ENCODE measurements at regions not wholly inside any gene's neighbourhood (a gene's known extent, or its start where the extent isn't known, plus 50 kb on each side); places are given as distances from the start of the nearest gene placed in this dataset.

DNA sequence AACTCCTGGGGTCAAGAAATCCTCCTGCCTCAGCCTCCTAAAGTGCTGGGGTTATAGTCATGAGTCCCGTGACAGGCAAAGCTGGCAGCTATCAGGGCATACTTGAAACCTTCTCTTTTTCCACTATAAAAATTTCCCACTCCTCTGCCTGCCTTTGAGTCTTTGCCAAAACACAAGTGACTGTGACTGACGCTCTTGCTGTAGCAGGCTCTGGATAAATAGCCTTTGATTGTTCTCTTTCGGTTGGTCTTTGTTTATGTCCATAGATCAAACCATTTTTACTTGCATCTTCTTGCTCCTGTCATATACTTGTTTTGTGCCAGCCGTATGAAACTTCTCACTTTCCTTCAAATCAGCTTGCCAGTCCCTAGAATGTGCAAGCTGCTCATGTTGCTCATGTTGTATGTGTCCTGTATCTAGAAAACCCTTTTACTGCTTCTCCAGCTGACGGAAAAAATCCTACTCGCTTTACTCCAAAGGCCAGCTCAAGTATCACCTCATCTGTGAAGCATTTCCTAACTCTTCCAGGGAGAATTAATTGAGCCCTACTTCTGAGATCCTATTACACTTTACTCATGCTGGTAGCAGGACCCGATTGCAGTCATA is 73.1 kb downstream of the RESF1 start:
- H3K27me3 Mint-ChIP-seq (ENCODE audit: unreplicated experiment) = no peaks in the 10 kb centered on the region
- H3K4me1 Mint-ChIP-seq (ENCODE audit: low read depth, unreplicated experiment) = no peaks in the 10 kb centered on the region
- no peaks in the 10 kb centered on the region for H3K9me3 Mint-ChIP-seq (ENCODE audit: low read depth, unreplicated experiment)
- no peak overlapping the region for H3K4me3 Mint-ChIP-seq (ENCODE audit: low read depth, unreplicated experiment)
- H3K36me3 Mint-ChIP-seq (ENCODE audit: insufficient read depth, unreplicated experiment) = no peaks in the 10 kb centered on the region
- CTCF ChIA-PET = interaction anchor here (0.6 kb wide), 1 partner anchor 135 kb away, joined by 4 read pairs; no protein-coding TSS in a partner anchor
- intact Hi-C loops (cut with micrococcal nuclease; ENCODE audit: unreplicated experiment) = no loop called here
- no peak overlapping the region for H3K27ac Mint-ChIP-seq (ENCODE audit: unreplicated experiment)
- no peak for TF ChIP-seq CTCF (IDR thresholded peaks at IDR 0.05; ENCODE audit: unreplicated experiment)
- no peak for DNase-seq
- no TSS peak for BruUV-seq (replicated peaks)

GRCh38 chr12:32033406-32033805 is 73.2 kb upstream of the BICD1 start:
- CTCF ChIA-PET = interaction anchor here (0.7 kb wide), 1 partner anchor 216 kb away, joined by 4 read pairs; no protein-coding TSS in a partner anchor
- DNase-seq = no peak
- intact Hi-C loops (cut with micrococcal nuclease; ENCODE audit: unreplicated experiment) = no loop called here
- H3K36me3 Mint-ChIP-seq (ENCODE audit: insufficient read depth, unreplicated experiment) = no peaks in the 10 kb centered on the region
- no peak overlapping the region for H3K4me3 Mint-ChIP-seq (ENCODE audit: low read depth, unreplicated experiment)
- no peak overlapping the region for H3K27ac Mint-ChIP-seq (ENCODE audit: unreplicated experiment)
- H3K27me3 Mint-ChIP-seq (ENCODE audit: unreplicated experiment) = no peaks in the 10 kb centered on the region
- no peaks in the 10 kb centered on the region for H3K9me3 Mint-ChIP-seq (ENCODE audit: low read depth, unreplicated experiment)
- no peak for TF ChIP-seq CTCF (IDR thresholded peaks at IDR 0.05; ENCODE audit: unreplicated experiment)
- BruUV-seq (replicated peaks) = no TSS peak
- H3K4me1 Mint-ChIP-seq (ENCODE audit: low read depth, unreplicated experiment) = no peaks in the 10 kb centered on the region

DNA sequence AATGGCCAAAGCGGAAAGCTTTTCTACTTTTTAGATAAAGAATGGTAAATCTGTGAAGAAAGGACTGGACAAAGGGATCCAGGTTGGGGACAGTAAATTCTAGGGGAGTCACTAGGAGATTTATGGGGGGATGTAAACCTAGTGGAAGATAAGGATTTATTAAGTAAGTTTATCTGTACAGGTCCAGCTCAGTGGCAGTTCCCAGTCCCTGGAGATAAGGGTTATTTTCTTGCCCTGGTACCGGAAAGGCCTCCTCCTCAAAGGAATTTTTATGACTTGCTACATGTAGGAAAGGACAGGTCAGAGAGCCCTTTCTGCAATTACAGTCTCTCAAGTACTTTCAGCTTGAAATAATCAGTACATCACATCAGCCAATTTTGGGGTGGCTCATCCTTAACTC is 72.6 kb upstream of the BICD1 start:
- H3K27ac Mint-ChIP-seq (ENCODE audit: unreplicated experiment) = no peak overlapping the region
- H3K36me3 Mint-ChIP-seq (ENCODE audit: insufficient read depth, unreplicated experiment) = no peaks in the 10 kb centered on the region
- intact Hi-C loops (cut with micrococcal nuclease; ENCODE audit: unreplicated experiment) = no loop called here
- H3K27me3 Mint-ChIP-seq (ENCODE audit: unreplicated experiment) = no peaks in the 10 kb centered on the region
- TF ChIP-seq CTCF (IDR thresholded peaks at IDR 0.05; ENCODE audit: unreplicated experiment) = no peak
- BruUV-seq (replicated peaks) = no TSS peak
- CTCF ChIA-PET = no interaction called here
- no peaks in the 10 kb centered on the region for H3K9me3 Mint-ChIP-seq (ENCODE audit: low read depth, unreplicated experiment)
- no peak overlapping the region for H3K4me3 Mint-ChIP-seq (ENCODE audit: low read depth, unreplicated experiment)
- H3K4me1 Mint-ChIP-seq (ENCODE audit: low read depth, unreplicated experiment) = no peaks in the 10 kb centered on the region
- DNase-seq = no peak

DNA sequence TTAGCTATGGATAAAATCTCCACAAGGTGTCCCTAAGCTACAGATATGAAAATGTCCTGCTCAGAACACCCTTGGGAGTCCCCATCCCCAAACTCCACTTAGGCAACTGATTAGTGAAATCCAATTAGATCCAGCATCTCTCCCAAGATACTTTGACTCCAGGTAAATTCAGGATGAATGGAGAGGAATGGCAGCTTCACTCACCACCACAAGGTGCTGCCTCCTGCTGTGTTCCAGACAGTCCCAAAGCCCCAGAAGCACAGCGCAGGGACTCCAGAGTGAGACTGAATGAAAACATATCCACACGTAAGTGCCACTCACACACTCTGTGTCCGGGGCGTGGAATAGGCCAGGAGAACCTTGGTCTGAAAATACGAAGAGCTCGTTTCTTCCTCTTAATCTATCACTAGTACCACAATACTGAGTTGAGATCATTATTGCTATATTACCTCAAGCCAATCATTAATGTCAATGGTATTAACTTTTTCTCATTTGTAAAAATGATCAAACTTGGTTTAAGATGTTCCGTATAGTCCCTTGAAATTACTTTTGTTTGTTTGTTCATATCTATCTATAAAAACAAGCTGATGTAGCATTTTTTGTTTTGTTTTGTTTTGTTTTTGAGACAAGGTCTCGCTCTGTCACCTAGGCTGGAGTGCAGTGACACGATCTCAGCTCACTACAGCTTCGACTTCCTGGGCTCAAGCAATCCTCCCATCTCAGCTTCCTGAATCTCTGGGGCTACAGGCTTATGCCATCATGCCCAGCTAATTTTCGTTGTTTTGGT is 70.0 kb upstream of the BICD1 start:
- Mint-ChIP-seq H3K27me3 (ENCODE audit: unreplicated experiment) (no peaks in the 10 kb centered on the region), H3K36me3 (ENCODE audit: insufficient read depth, unreplicated experiment) (no peaks in the 10 kb centered on the region), H3K9me3 (ENCODE audit: low read depth, unreplicated experiment) (no peaks in the 10 kb centered on the region), H3K27ac (ENCODE audit: unreplicated experiment) (no peak overlapping the region), H3K4me3 (ENCODE audit: low read depth, unreplicated experiment) (no peak overlapping the region), H3K4me1 (ENCODE audit: low read depth, unreplicated experiment) (no peaks in the 10 kb centered on the region)
- CTCF ChIA-PET = interaction anchor here (0.5 to 0.7 kb wide), 5 partner anchors 16 to 772 kb away, joined by 3 to 5 read pairs (median 3); no protein-coding TSS in a partner anchor
- intact Hi-C loops (cut with micrococcal nuclease; ENCODE audit: unreplicated experiment) = no loop called here
- DNase-seq = no peak
- no TSS peak for BruUV-seq (replicated peaks)
- TF ChIP-seq CTCF (IDR thresholded peaks at IDR 0.05; ENCODE audit: unreplicated experiment) = no peak
